MM.1S (cell line): ENCODE measurements at regions not wholly inside any gene's neighbourhood (a gene's known extent, or its start where the extent isn't known, plus 50 kb on each side); places are given as distances from the start of the nearest gene placed in this dataset.

Source experiments
- DNase-seq: peaks from one replicate; pipeline ENCODE4 v3.0.0-alpha.2; 2015
- H2AFZ ChIP-seq: fragments of 300-600 bp; sonication (generic); 2 replicates; pipeline ENCODE4 v1.6.0; 2016; ENCODE audit warnings: antibody characterized with exemption, low read length
- H3F3A ChIP-seq: fragments of 300-600 bp; sonication (generic); 2 replicates; pipeline ENCODE4 v1.6.1; 2016; ENCODE audit warnings: mild to moderate bottlenecking, antibody characterized with exemption, low read length, moderate library complexity, mixed read lengths; ENCODE audit not compliant: insufficient read depth
- H3K27ac ChIP-seq: fragments of 300-600 bp; sonication (generic); 2 replicates; pipeline ENCODE4 v1.5.1; 2016; ENCODE audit warnings: mild to moderate bottlenecking, low read length
- H3K27me3 ChIP-seq: fragments of 300-600 bp; sonication (generic); replicated peaks from 2 replicates; pipeline ENCODE4 v1.6.0; 2016; ENCODE audit warnings: low read length; ENCODE audit not compliant: insufficient read depth
- H3K36me3 ChIP-seq: fragments of 300-600 bp; sonication (generic); replicated peaks from 2 replicates; pipeline ENCODE4 v1.6.1; 2016; ENCODE audit warnings: mild to moderate bottlenecking, low read length, mixed read lengths; ENCODE audit not compliant: insufficient read depth
- H3K4me1 ChIP-seq: fragments of 300-600 bp; sonication (generic); 2 replicates; pipeline ENCODE4 v1.6.1; 2016; ENCODE audit warnings: low read length, mixed read lengths
- H3K4me2 ChIP-seq: fragments of 300-600 bp; sonication (generic); 2 replicates; pipeline ENCODE4 v1.6.0; 2016; ENCODE audit warnings: low read depth, low read length
- H3K4me3 ChIP-seq: fragments of 300-600 bp; sonication (generic); 2 replicates; pipeline ENCODE4 v1.5.1; 2016; ENCODE audit warnings: low read length, mixed read lengths
- H3K79me2 ChIP-seq: fragments of 300-600 bp; sonication (generic); 2 replicates; pipeline ENCODE4 v1.6.1; 2016; ENCODE audit warnings: mixed run types, low read length, mixed read lengths
- H3K9ac ChIP-seq: fragments of 300-600 bp; sonication (generic); 2 replicates; pipeline ENCODE4 v1.6.1; 2016; ENCODE audit warnings: low read length, mixed read lengths
- H3K9me2 ChIP-seq: fragments of 300-600 bp; sonication (generic); replicated peaks from 2 replicates; pipeline ENCODE4 v1.6.1; 2016; ENCODE audit warnings: mild to moderate bottlenecking, low read length, mixed read lengths; ENCODE audit not compliant: insufficient read depth
- H3K9me3 ChIP-seq: fragments of 300-600 bp; sonication (generic); replicated peaks from 2 replicates; pipeline ENCODE4 v1.6.1; 2016; ENCODE audit warnings: mild to moderate bottlenecking, low read length, mixed read lengths; ENCODE audit not compliant: insufficient read depth
- H4K20me1 ChIP-seq: fragments of 300-600 bp; sonication (generic); 2 replicates; pipeline ENCODE4 v1.6.1; 2016; ENCODE audit warnings: mild to moderate bottlenecking, low read length, moderate library complexity, mixed read lengths; ENCODE audit not compliant: insufficient read depth
- EZH2 ChIP-seq: fragments of 300-600 bp; sonication (generic); optimal IDR thresholded peaks from 2 replicates; pipeline ENCODE3; 2017; ENCODE audit warnings: low read depth, mild to moderate bottlenecking, antibody characterized with exemption, low read length, mixed read lengths
- EZH2phosphoT487 ChIP-seq: fragments of 300-600 bp; sonication (generic); IDR thresholded peaks from 2 replicates; pipeline ENCODE4 v1.6.1; 2018; ENCODE audit warnings: antibody characterized with exemption, low read length
- TF ChIP-seq, protein P1 (sequence below): fragments of 300-600 bp; sonication (generic); IDR thresholded peaks from 2 replicates; pipeline ENCODE4 v1.5.1; 2016; ENCODE audit warnings: antibody characterized with exemption, low read length, mixed read lengths

- H3K9ac ChIP-seq = no peak overlapping the region
- H3K9me3 ChIP-seq = no peaks in the 10 kb centered on the region
- H3K36me3 ChIP-seq = no peaks in the 10 kb centered on the region
- H3K79me2 ChIP-seq = no peaks in the 10 kb centered on the region
- no peak overlapping the region for H3K27ac ChIP-seq
- H3K4me1 ChIP-seq = no peaks in the 10 kb centered on the region
- H3K9me2 ChIP-seq = no peaks in the 10 kb centered on the region
- no peak overlapping the region for H3K4me2 ChIP-seq
- no peak overlapping the region for H3K4me3 ChIP-seq
- H3K27me3 ChIP-seq = no peaks in the 10 kb centered on the region
- H2AFZ ChIP-seq = no peak overlapping the region
- H4K20me1 ChIP-seq = no peaks in the 10 kb centered on the region
- no peak for DNase-seq
- TF ChIP-seq, protein P1, sequence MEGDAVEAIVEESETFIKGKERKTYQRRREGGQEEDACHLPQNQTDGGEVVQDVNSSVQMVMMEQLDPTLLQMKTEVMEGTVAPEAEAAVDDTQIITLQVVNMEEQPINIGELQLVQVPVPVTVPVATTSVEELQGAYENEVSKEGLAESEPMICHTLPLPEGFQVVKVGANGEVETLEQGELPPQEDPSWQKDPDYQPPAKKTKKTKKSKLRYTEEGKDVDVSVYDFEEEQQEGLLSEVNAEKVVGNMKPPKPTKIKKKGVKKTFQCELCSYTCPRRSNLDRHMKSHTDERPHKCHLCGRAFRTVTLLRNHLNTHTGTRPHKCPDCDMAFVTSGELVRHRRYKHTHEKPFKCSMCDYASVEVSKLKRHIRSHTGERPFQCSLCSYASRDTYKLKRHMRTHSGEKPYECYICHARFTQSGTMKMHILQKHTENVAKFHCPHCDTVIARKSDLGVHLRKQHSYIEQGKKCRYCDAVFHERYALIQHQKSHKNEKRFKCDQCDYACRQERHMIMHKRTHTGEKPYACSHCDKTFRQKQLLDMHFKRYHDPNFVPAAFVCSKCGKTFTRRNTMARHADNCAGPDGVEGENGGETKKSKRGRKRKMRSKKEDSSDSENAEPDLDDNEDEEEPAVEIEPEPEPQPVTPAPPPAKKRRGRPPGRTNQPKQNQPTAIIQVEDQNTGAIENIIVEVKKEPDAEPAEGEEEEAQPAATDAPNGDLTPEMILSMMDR = no peak
- TF ChIP-seq EZH2phosphoT487 (no peak), EZH2 (no peak)
- no peaks in the 10 kb centered on the region for H3F3A ChIP-seq
These were observed 652.1 kb downstream of the TBC1D32 start for GRCh38 chr6:120682145-120682544.

DNA sequence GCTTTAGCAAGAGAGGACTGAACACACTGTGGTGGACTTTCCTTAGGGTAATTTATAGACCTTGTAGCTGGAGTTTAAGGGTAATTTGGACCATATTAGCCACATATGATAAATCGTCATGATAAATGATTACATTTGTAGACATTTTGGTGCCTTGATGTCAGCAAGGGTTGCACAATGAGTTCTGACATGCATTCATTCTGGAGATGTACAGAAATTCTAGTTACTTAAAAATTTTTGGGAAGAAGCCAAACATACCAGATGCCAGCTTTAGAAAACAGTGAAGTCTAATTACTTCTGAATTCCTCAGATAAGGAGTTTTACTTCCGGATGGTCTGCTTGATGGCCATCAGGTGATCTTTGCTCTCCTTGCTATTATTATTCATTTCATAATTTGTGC is 653.1 kb downstream of the TBC1D32 start:
- Histone ChIP-seq H3K27ac (no peak overlapping the region), H3K9me2 (no peaks in the 10 kb centered on the region), H3K9ac (no peak overlapping the region), H3K79me2 (no peaks in the 10 kb centered on the region), H2AFZ (no peak overlapping the region), H3K36me3 (no peaks in the 10 kb centered on the region), H3K9me3 (no peaks in the 10 kb centered on the region), H3K4me3 (no peak overlapping the region), H3K27me3 (no peaks in the 10 kb centered on the region), H3K4me1 (no peaks in the 10 kb centered on the region), H3K4me2 (no peak overlapping the region), H4K20me1 (no peaks in the 10 kb centered on the region), H3F3A (no peaks in the 10 kb centered on the region)
- TF ChIP-seq, protein P1 = no peak
- no peak for TF ChIP-seq EZH2phosphoT487
- no peak for TF ChIP-seq EZH2
- no peak for DNase-seq

GRCh38 chr6:120675886-120676285 is 658.4 kb downstream of the TBC1D32 start:
- H3K4me3 ChIP-seq = no peak overlapping the region
- no peaks in the 10 kb centered on the region for H3K9me3 ChIP-seq
- no peak overlapping the region for H3K27ac ChIP-seq
- no peaks in the 10 kb centered on the region for H3K36me3 ChIP-seq
- no peaks in the 10 kb centered on the region for H3K9me2 ChIP-seq
- no peaks in the 10 kb centered on the region for H3K27me3 ChIP-seq
- no peaks in the 10 kb centered on the region for H3F3A ChIP-seq
- no peaks in the 10 kb centered on the region for H4K20me1 ChIP-seq
- DNase-seq = no peak
- no peaks in the 10 kb centered on the region for H3K4me1 ChIP-seq
- H2AFZ ChIP-seq = no peak overlapping the region
- no peak for TF ChIP-seq EZH2
- TF ChIP-seq, protein P1 = no peak
- TF ChIP-seq EZH2phosphoT487 = no peak
- H3K4me2 ChIP-seq = no peak overlapping the region
- H3K79me2 ChIP-seq = no peaks in the 10 kb centered on the region
- no peak overlapping the region for H3K9ac ChIP-seq
